Mucosa of descending colon (tissue), 3 donors: ENCODE measurements at regions not wholly inside any gene's neighbourhood (a gene's known extent, or its start where the extent isn't known, plus 50 kb on each side); places are given as distances from the start of the nearest gene placed in this dataset.

Experiments used
- ATAC-seq: fragments of 200-7000 bp; cut with Tn5 transposase; one replicate; pipeline ENCODE4 v1.9.1; 2020; ENCODE audit warnings: mild to moderate bottlenecking, moderate library complexity
- DNase-seq, 3 donors: peaks; one replicate each; pipeline ENCODE4 v3.0.0-alpha.2; 2020
- H3K36me3 ChIP-seq: fragments of 200-600 bp; one replicate; pipeline ENCODE4 v1.8.0; 2021; ENCODE audit warnings: low read depth, mild to moderate bottlenecking
- H3K4me1 ChIP-seq: fragments of 200-600 bp; one replicate; pipeline ENCODE4 v1.8.0; 2021; ENCODE audit warnings: low read depth, mild to moderate bottlenecking
- H3K4me3 ChIP-seq: fragments of 200-600 bp; one replicate; pipeline ENCODE4 v1.8.0; 2021; ENCODE audit warnings: mild to moderate bottlenecking
- H3K9me3 ChIP-seq: fragments of 200-600 bp; one replicate; pipeline ENCODE4 v1.8.0; 2021; ENCODE audit warnings: mild to moderate bottlenecking
- CTCF ChIP-seq: fragments of 200-600 bp; IDR thresholded peaks from one replicate; pipeline ENCODE4 v1.8.0; 2022; ENCODE audit warnings: antibody characterized with exemption, mild to moderate bottlenecking
- intact Hi-C, 2 donors: fragments of 100-400 bp; cut with DNase I in 1 of 2; cut with micrococcal nuclease in 1 of 2; formaldehyde crosslinking; loops; one replicate each; pipeline versions ENCODE4 v1.11.0 to v1.11.1; 2022; cut with DNase I, micrococcal nuclease
- donor health status: DM: no; HTN: no; CAD: no; lungs with moderate emphysema.
- donor health status: DM: no; HTN: no; CAD: no.
- donor health status: DM: no; HTN: yes; CAD: no.

DNA sequence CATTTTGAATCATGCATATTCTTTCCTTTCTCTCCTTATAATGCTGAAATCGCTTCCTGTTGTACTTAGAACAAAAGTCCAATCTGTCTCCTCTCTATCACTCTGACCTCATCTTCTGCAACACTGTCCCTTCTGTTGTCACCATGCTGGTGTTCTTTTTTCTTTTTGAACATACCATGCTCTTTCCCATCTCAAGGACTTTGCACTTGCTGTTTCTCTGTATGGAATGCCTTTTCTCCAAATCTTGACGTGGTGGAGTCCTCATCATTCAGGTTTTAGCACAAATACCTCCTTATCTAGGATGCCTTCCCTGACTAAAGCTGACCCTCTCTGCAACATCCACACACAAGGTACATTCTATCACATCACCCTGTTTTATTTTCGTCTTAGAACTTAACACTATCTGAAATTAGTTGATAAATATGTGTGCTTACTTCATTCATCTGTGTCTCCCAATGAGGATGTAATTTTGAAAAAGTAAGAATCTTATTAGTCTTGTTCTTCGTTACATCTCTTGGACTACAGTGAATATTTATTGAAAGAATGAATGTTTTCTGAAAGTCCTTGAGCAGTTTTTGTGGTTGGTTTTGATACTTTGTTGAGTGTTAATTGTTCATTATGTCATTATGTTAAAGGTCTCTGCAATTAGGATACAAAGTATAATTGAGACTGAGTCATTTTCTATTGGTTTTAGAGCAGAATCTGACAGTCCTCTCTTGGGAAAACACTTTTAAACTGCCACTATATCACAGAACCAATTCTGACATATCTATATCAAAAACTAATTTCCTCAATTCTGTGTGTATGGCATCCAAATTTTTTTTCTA is 145.3 kb upstream of the RASA1 start:
- H3K4me1 ChIP-seq, result no peaks in the 10 kb centered on the region
- peak; percentile 22 for ATAC-seq
- H3K4me3 ChIP-seq, result no peak overlapping the region
- no peaks in the 10 kb centered on the region for H3K36me3 ChIP-seq
- no peak for DNase-seq
- intact Hi-C loops, result no loop called here
- no peaks in the 10 kb centered on the region for H3K9me3 ChIP-seq
- TF ChIP-seq CTCF, result no peak

- no peak for ATAC-seq
- intact Hi-C loops, result no loop called here
Measured at GRCh38 chr5:87125766-87126165, 141.9 kb upstream of the RASA1 start.

DNA sequence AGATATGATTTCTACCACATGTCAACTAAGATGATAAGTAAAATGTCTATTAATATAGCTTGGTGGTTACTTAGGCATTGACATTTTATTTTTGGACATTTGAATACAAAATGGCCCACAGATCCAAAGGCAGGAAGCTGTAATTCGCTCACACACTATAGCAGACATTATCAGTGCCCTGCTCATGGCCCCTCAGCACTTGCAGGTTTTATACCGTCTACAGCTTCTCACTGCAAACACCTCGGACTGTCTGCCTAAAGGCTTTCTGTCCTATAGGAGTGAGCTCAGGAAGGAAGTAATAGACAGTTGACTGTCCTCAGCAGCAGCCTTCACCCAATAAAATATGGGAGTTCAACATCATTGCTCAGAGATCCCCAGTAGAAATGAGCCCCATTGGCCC is 140.8 kb upstream of the RASA1 start:
- TF ChIP-seq CTCF, result no peak
- intact Hi-C loops, result no loop called here
- H3K4me3 ChIP-seq, result no peak overlapping the region

More at GRCh38 chr5:87125766-87126165, 141.9 kb upstream of the RASA1 start:
- no peak for DNase-seq
- no peak for TF ChIP-seq CTCF
- no peaks in the 10 kb centered on the region for H3K36me3 ChIP-seq
- H3K9me3 ChIP-seq, result no peaks in the 10 kb centered on the region
- H3K4me1 ChIP-seq, result no peaks in the 10 kb centered on the region
- no peak overlapping the region for H3K4me3 ChIP-seq

DNA sequence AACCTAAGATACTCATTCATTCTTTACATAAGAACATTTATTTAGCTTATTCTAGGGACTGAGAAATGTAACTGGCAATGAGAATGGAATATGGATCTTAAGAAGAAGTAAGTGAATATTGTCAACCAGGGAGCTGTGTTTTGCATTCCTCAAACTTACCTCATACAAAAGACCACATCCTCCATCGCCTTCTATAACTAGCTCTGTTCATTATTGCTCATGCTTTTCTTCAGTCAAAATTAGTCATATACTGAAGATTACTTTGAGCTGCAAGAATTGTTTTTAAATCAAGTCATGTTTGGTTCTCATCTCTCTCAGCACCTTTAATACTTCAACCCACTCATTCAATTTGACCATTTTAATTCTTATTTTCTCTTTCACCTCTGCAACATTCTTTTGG is 140.3 kb upstream of the RASA1 start:
- H3K4me3 ChIP-seq, result no peak overlapping the region
- no peak for ATAC-seq
- intact Hi-C loops, result no loop called here

More for the DNA sequence above, 140.8 kb upstream of the RASA1 start:
- Histone ChIP-seq H3K36me3 (no peaks in the 10 kb centered on the region), H3K4me1 (no peaks in the 10 kb centered on the region), H3K9me3 (no peaks in the 10 kb centered on the region)
- DNase-seq (no peak), ATAC-seq (no peak)

DNA sequence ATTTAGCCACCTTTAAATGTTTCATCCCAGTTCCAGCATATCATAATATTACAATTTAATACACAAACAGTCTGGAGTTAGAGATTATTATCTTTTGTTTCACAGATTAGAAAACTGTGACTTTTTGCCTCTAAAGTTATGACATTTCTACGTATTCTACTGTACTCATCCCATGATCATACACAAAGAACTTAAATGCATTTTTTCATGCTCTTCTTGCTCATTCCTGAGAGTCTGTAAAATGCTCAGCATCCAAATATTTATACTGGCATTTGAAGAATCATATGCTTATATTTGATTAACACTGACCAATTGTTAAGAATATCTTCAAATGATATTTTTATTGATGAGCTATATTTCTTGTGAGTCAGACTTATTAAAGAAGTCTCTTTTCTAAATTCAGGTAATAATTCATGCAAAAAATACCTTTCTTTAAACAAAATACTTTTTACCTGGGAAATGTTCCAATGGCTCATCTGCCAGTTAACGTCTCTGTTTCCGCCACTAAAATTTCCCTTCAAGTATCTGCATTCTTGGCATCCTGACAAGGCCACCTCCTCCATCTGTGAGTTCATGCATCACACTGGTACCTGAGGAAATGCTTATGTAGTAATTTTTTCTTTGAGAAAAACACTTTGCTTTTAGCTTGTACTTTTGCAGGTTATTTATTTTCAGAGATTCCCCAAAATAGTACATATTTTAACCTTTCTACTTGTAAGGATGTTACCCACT is 139.6 kb upstream of the RASA1 start:
- DNase-seq (no peak), ATAC-seq (no peak)
- no peaks in the 10 kb centered on the region for H3K9me3 ChIP-seq
- no peaks in the 10 kb centered on the region for H3K4me1 ChIP-seq
- no peak for TF ChIP-seq CTCF
- H3K4me3 ChIP-seq, result no peak overlapping the region
- intact Hi-C loops, result no loop called here
- no peaks in the 10 kb centered on the region for H3K36me3 ChIP-seq

More for the DNA sequence above, 140.3 kb upstream of the RASA1 start:
- no peaks in the 10 kb centered on the region for H3K36me3 ChIP-seq
- no peak for DNase-seq
- no peaks in the 10 kb centered on the region for H3K9me3 ChIP-seq
- TF ChIP-seq CTCF, result no peak
- no peaks in the 10 kb centered on the region for H3K4me1 ChIP-seq
